ENCODE measurements at regions not wholly inside any gene's neighbourhood (a gene's known extent, or its start where the extent isn't known, plus 50 kb on each side); places are given as distances from the start of the nearest gene placed in this dataset.

- Histone ChIP-seq H3K27me3 (no peaks in the 10 kb centered on the region), H3K9ac (no peak overlapping the region), H3K9me3 (ENCODE audit: low read depth) (peaks cover 7% of the 10 kb centered on the region), H3K36me3 (no peaks in the 10 kb centered on the region), H4K20me1 (ENCODE audit: low read depth) (no peaks in the 10 kb centered on the region), H3K4me3 (no peak overlapping the region), H3K27ac (no peak overlapping the region), H3K4me1 (no peaks in the 10 kb centered on the region), H3K4me2 (no peak overlapping the region), H2AFZ (replicated peaks) (no peak overlapping the region), H3F3A (ENCODE audit: low read depth) (no peaks in the 10 kb centered on the region), H3K79me2 (ENCODE audit: low read depth) (no peaks in the 10 kb centered on the region)
- no peaks in the 10 kb centered on the region for H3K4me1 Mint-ChIP-seq
- no peak overlapping the region for H3K4me3 Mint-ChIP-seq
- DNase-seq (ENCODE audit: low spot score): no peak
- H3K27me3 Mint-ChIP-seq (ENCODE audit: insufficient read depth, low read depth): no peaks in the 10 kb centered on the region
- peaks cover 10% of the 10 kb centered on the region for H3K9me3 Mint-ChIP-seq
- no peaks in the 10 kb centered on the region for H3K36me3 Mint-ChIP-seq
- no peak for TF ChIP-seq CTCF (IDR thresholded peaks at IDR 0.05)
- H3K27ac Mint-ChIP-seq: no peak overlapping the region
Observed at GRCh38 chr5:17444496-17444895, 53.5 kb upstream of the TAF11L2 start.

- Histone ChIP-seq H3K27me3 (no peaks in the 10 kb centered on the region), H3K4me2 (no peak overlapping the region), H3K9me3 (ENCODE audit: low read depth) (no peaks in the 10 kb centered on the region), H3K79me2 (ENCODE audit: low read depth) (no peaks in the 10 kb centered on the region), H3K27ac (no peak overlapping the region), H4K20me1 (ENCODE audit: low read depth) (no peaks in the 10 kb centered on the region), H2AFZ (replicated peaks) (no peak overlapping the region), H3K9ac (no peak overlapping the region), H3K4me3 (no peak overlapping the region), H3F3A (ENCODE audit: low read depth) (no peaks in the 10 kb centered on the region), H3K4me1 (no peaks in the 10 kb centered on the region), H3K36me3 (no peaks in the 10 kb centered on the region)
- no peak overlapping the region for H3K27ac Mint-ChIP-seq
- TF ChIP-seq EZH2 (IDR thresholded peaks at IDR 0.05) (no peak), EZH2phosphoT487 (IDR thresholded peaks at IDR 0.05) (no peak), CTCF (IDR thresholded peaks at IDR 0.05) (no peak)
- no peaks in the 10 kb centered on the region for H3K36me3 Mint-ChIP-seq
- H3K9me3 Mint-ChIP-seq: peaks cover 6% of the 10 kb centered on the region
- no peaks in the 10 kb centered on the region for H3K4me1 Mint-ChIP-seq
- no peak for DNase-seq (ENCODE audit: low spot score)
- H3K4me3 Mint-ChIP-seq: no peak overlapping the region
- no peaks in the 10 kb centered on the region for H3K27me3 Mint-ChIP-seq (ENCODE audit: insufficient read depth, low read depth)
Observed at GRCh38 chr5:17445185-17445584, 52.8 kb upstream of the TAF11L2 start.
